ENCODE measurements at regions not wholly inside any gene's neighbourhood (a gene's known extent, or its start where the extent isn't known, plus 50 kb on each side); places are given as distances from the start of the nearest gene placed in this dataset.

DNA sequence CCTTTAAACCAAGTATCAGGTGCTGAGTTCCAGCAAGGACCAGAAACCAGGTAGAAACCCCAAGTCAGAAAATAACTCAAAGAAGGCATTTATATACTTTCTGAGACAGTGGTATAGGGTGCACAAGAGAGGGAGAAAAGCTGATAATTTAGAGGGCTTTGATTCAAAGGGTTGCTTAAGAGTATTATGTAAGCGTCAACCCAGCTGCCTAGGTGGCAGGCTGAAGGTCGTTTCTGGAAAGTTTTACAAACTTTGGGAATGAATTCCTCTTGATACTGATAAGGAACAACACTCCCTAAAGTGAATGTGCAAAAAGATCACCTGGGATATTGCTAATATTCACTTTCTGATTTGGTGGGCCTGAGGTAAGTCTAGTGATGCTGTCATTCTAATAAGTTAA lies 800.7 kb downstream of the MAFB start:
- H3K4me1 ChIP-seq (ENCODE audit: insufficient read depth, low read length) = no peaks in the 10 kb centered on the region
- H3K4me3 ChIP-seq (ENCODE audit: low read length in 2 of 2) = no peak overlapping the region
- ChIA-PET POLR2A (ENCODE audit: partially characterized antibody) (no interaction called here), CTCF (ENCODE audit: partially characterized antibody) (no interaction called here)
- no peak for DNase-seq
- no peaks in the 10 kb centered on the region for H3K27me3 Mint-ChIP-seq
- H3K27ac ChIP-seq (ENCODE audit: low read depth, low read length) = no peak overlapping the region
- no peaks in the 10 kb centered on the region for H3K9me3 Mint-ChIP-seq
- intact Hi-C loops (cut with micrococcal nuclease) = no loop called here
- no peaks in the 10 kb centered on the region for H3K9me3 ChIP-seq (ENCODE audit: control insufficient read depth in 1 of 2, low read length in 2 of 2)
- no peaks in the 10 kb centered on the region for H3K36me3 Mint-ChIP-seq
- H3K36me3 ChIP-seq (ENCODE audit: insufficient read depth, low read length) = no peaks in the 10 kb centered on the region
- no peak overlapping the region for H3K27ac Mint-ChIP-seq
- no peaks in the 10 kb centered on the region for H3K27me3 ChIP-seq (ENCODE audit: insufficient read depth, low read length)
- no peak overlapping the region for H3K4me3 Mint-ChIP-seq
- H3K4me1 Mint-ChIP-seq = no peaks in the 10 kb centered on the region

DNA sequence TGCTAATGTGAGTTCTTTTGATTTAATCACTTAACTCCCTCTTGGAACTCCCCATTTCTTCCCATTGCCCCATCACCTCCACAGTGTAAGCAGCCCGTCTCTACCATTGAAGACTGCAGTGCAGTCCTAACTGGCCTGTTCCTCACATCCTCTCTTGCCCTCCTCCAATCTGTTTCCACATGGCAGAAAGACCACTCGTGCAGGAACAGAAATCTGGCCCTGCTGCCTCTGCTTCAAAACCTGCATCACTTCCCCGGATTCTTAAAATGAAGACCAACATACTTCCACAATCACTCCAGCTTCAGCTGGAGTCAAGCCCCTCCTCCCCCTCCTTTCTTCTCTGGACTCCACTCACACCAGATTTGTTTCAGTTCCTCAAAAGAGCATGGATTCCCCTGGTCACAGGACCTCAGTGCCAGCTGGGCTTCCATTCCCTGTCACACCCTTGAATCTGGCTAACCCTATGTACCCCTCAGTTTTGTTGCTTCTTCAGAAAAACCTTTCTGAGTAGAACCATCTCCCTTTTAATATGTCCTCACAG lies 802.3 kb downstream of the MAFB start:
- Histone ChIP-seq H3K27me3 (ENCODE audit: insufficient read depth, low read length) (no peaks in the 10 kb centered on the region), H3K4me3 (ENCODE audit: low read length in 2 of 2) (no peak overlapping the region), H3K4me1 (ENCODE audit: insufficient read depth, low read length) (no peaks in the 10 kb centered on the region), H3K27ac (ENCODE audit: low read depth, low read length) (no peak overlapping the region), H3K9me3 (ENCODE audit: control insufficient read depth in 1 of 2, low read length in 2 of 2) (no peaks in the 10 kb centered on the region), H3K36me3 (ENCODE audit: insufficient read depth, low read length) (no peaks in the 10 kb centered on the region)
- Mint-ChIP-seq H3K27ac (no peak overlapping the region), H3K4me1 (no peaks in the 10 kb centered on the region), H3K9me3 (peaks cover 0 to 5% (median under 1%) of the 10 kb centered on the region in 8 donors), H3K36me3 (no peaks in the 10 kb centered on the region), H3K4me3 (no peak overlapping the region), H3K27me3 (no peaks in the 10 kb centered on the region)
- POLR2A ChIA-PET (ENCODE audit: partially characterized antibody) = no interaction called here
- CTCF ChIA-PET (ENCODE audit: partially characterized antibody) = no interaction called here
- no peak for DNase-seq
- intact Hi-C loops (cut with micrococcal nuclease) = no loop called here

GRCh38 chr20:39885975-39886649 lies 802.9 kb downstream of the MAFB start:
- H3K27ac Mint-ChIP-seq = no peak overlapping the region
- DNase-seq = no peak
- H3K4me3 ChIP-seq (ENCODE audit: low read length in 2 of 2) = no peak overlapping the region
- no peaks in the 10 kb centered on the region for H3K4me1 ChIP-seq (ENCODE audit: insufficient read depth, low read length)
- H3K9me3 ChIP-seq (ENCODE audit: control insufficient read depth in 1 of 2, low read length in 2 of 2) = no peaks in the 10 kb centered on the region
- H3K36me3 Mint-ChIP-seq = no peaks in the 10 kb centered on the region
- H3K27me3 Mint-ChIP-seq = no peaks in the 10 kb centered on the region
- CTCF ChIA-PET (ENCODE audit: partially characterized antibody) = no interaction called here
- intact Hi-C loops (cut with micrococcal nuclease) = no loop called here
- H3K9me3 Mint-ChIP-seq = peaks cover 0 to 10% (median under 1%) of the 10 kb centered on the region in 8 donors
- no peaks in the 10 kb centered on the region for H3K36me3 ChIP-seq (ENCODE audit: insufficient read depth, low read length)
- no peak overlapping the region for H3K4me3 Mint-ChIP-seq
- no peaks in the 10 kb centered on the region for H3K4me1 Mint-ChIP-seq
- H3K27me3 ChIP-seq (ENCODE audit: insufficient read depth, low read length) = no peaks in the 10 kb centered on the region
- POLR2A ChIA-PET (ENCODE audit: partially characterized antibody) = no interaction called here
- H3K27ac ChIP-seq (ENCODE audit: low read depth, low read length) = no peak overlapping the region

GRCh38 chr20:39882806-39883205 lies 806.2 kb downstream of the MAFB start:
- ChIA-PET POLR2A (ENCODE audit: partially characterized antibody) (no interaction called here), CTCF (ENCODE audit: partially characterized antibody) (no interaction called here)
- no peak overlapping the region for H3K4me3 Mint-ChIP-seq
- H3K4me1 Mint-ChIP-seq = no peaks in the 10 kb centered on the region
- intact Hi-C loops (cut with micrococcal nuclease) = no loop called here
- no peaks in the 10 kb centered on the region for H3K36me3 ChIP-seq (ENCODE audit: insufficient read depth, low read length)
- H3K27ac Mint-ChIP-seq = no peak overlapping the region
- H3K27me3 Mint-ChIP-seq = no peaks in the 10 kb centered on the region
- DNase-seq = no peak
- no peaks in the 10 kb centered on the region for H3K9me3 ChIP-seq (ENCODE audit: control insufficient read depth in 1 of 2, low read length in 2 of 2)
- peaks cover 0 to 10% (median 2%) of the 10 kb centered on the region in 8 donors for H3K9me3 Mint-ChIP-seq
- no peaks in the 10 kb centered on the region for H3K27me3 ChIP-seq (ENCODE audit: insufficient read depth, low read length)
- no peak overlapping the region for H3K27ac ChIP-seq (ENCODE audit: low read depth, low read length)
- no peaks in the 10 kb centered on the region for H3K4me1 ChIP-seq (ENCODE audit: insufficient read depth, low read length)
- no peak overlapping the region for H3K4me3 ChIP-seq (ENCODE audit: low read length in 2 of 2)
- H3K36me3 Mint-ChIP-seq = no peaks in the 10 kb centered on the region

- Mint-ChIP-seq H3K27ac (no peak overlapping the region), H3K36me3 (no peaks in the 10 kb centered on the region), H3K4me1 (no peaks in the 10 kb centered on the region), H3K27me3 (no peaks in the 10 kb centered on the region), H3K9me3 (peaks cover 0 to 10% (median 2%) of the 10 kb centered on the region in 8 donors), H3K4me3 (no peak overlapping the region)
- CTCF ChIA-PET (ENCODE audit: partially characterized antibody) = no interaction called here
- no peaks in the 10 kb centered on the region for H3K27me3 ChIP-seq (ENCODE audit: insufficient read depth, low read length)
- intact Hi-C loops (cut with micrococcal nuclease) = no loop called here
- no peak for DNase-seq
- H3K4me1 ChIP-seq (ENCODE audit: insufficient read depth, low read length) = no peaks in the 10 kb centered on the region
- H3K9me3 ChIP-seq (ENCODE audit: control insufficient read depth in 1 of 2, low read length in 2 of 2) = no peaks in the 10 kb centered on the region
- POLR2A ChIA-PET (ENCODE audit: partially characterized antibody) = no interaction called here
- H3K4me3 ChIP-seq (ENCODE audit: low read length in 2 of 2) = no peak overlapping the region
- no peaks in the 10 kb centered on the region for H3K36me3 ChIP-seq (ENCODE audit: insufficient read depth, low read length)
- no peak overlapping the region for H3K27ac ChIP-seq (ENCODE audit: low read depth, low read length)
Measured at GRCh38 chr20:39880890-39881289, 808.1 kb downstream of the MAFB start.

GRCh38 chr20:39879296-39879695 lies 809.7 kb downstream of the MAFB start:
- Histone ChIP-seq H3K4me3 (ENCODE audit: low read length in 2 of 2) (no peak overlapping the region), H3K27me3 (ENCODE audit: insufficient read depth, low read length) (no peaks in the 10 kb centered on the region), H3K9me3 (ENCODE audit: control insufficient read depth in 1 of 2, low read length in 2 of 2) (no peaks in the 10 kb centered on the region), H3K27ac (ENCODE audit: low read depth, low read length) (no peak overlapping the region), H3K36me3 (ENCODE audit: insufficient read depth, low read length) (no peaks in the 10 kb centered on the region), H3K4me1 (ENCODE audit: insufficient read depth, low read length) (no peaks in the 10 kb centered on the region)
- no peak for DNase-seq
- Mint-ChIP-seq H3K27ac (no peak overlapping the region), H3K36me3 (no peaks in the 10 kb centered on the region), H3K4me1 (no peaks in the 10 kb centered on the region), H3K9me3 (peaks cover 0 to 10% (median 2%) of the 10 kb centered on the region in 8 donors), H3K27me3 (peaks cover 0 to 2% of the 10 kb centered on the region in 2 donors), H3K4me3 (no peak overlapping the region)
- intact Hi-C loops (cut with micrococcal nuclease) = no loop called here
- ChIA-PET CTCF (ENCODE audit: partially characterized antibody) (no interaction called here), POLR2A (ENCODE audit: partially characterized antibody) (no interaction called here)

GRCh38 chr20:39878809-39879208 lies 810.2 kb downstream of the MAFB start:
- H3K36me3 ChIP-seq (ENCODE audit: insufficient read depth, low read length) = no peaks in the 10 kb centered on the region
- H3K9me3 ChIP-seq (ENCODE audit: control insufficient read depth in 1 of 2, low read length in 2 of 2) = no peaks in the 10 kb centered on the region
- CTCF ChIA-PET (ENCODE audit: partially characterized antibody) = no interaction called here
- Mint-ChIP-seq H3K4me3 (no peak overlapping the region), H3K27me3 (peaks cover 0 to 2% of the 10 kb centered on the region in 2 donors), H3K36me3 (no peaks in the 10 kb centered on the region), H3K27ac (no peak overlapping the region), H3K9me3 (peaks cover 0 to 10% (median 2%) of the 10 kb centered on the region in 8 donors), H3K4me1 (no peaks in the 10 kb centered on the region)
- intact Hi-C loops (cut with micrococcal nuclease) = no loop called here
- no peak overlapping the region for H3K27ac ChIP-seq (ENCODE audit: low read depth, low read length)
- no peaks in the 10 kb centered on the region for H3K27me3 ChIP-seq (ENCODE audit: insufficient read depth, low read length)
- H3K4me1 ChIP-seq (ENCODE audit: insufficient read depth, low read length) = no peaks in the 10 kb centered on the region
- DNase-seq = no peak
- POLR2A ChIA-PET (ENCODE audit: partially characterized antibody) = no interaction called here
- H3K4me3 ChIP-seq (ENCODE audit: low read length in 2 of 2) = no peak overlapping the region
